Left ventricle myocardium inferior (tissue), 1 donor: ENCODE measurements at regions not wholly inside any gene's neighbourhood (a gene's known extent, or its start where the extent isn't known, plus 50 kb on each side); places are given as distances from the start of the nearest gene placed in this dataset.

ENCODE experiments used
- DNase-seq: peaks from one replicate; pipeline ENCODE4 v3.0.0-alpha.2; 2020
- H3K27ac ChIP-seq: fragments of 200-600 bp; replicated peaks from 2 replicates; pipeline ENCODE4 v1.8.0; 2021
- H3K27me3 ChIP-seq: fragments of 200-600 bp; 2 replicates; pipeline ENCODE4 v1.8.0; 2021; ENCODE audit warnings: low read depth
- H3K36me3 ChIP-seq: fragments of 200-600 bp; 2 replicates; pipeline ENCODE4 v1.8.0; 2021
- H3K4me1 ChIP-seq: fragments of 200-600 bp; 2 replicates; pipeline ENCODE4 v1.8.0; 2021
- H3K4me3 ChIP-seq: fragments of 200-600 bp; 2 replicates; pipeline ENCODE4 v1.8.0; 2021; ENCODE audit warnings: mild to moderate bottlenecking, moderate library complexity
- H3K9me3 ChIP-seq: fragments of 200-600 bp; replicated peaks from 2 replicates; pipeline ENCODE4 v1.8.0; 2021
- CTCF ChIP-seq: fragments of 200-600 bp; IDR thresholded peaks from 2 replicates; pipeline ENCODE4 v1.8.0; 2021; ENCODE audit warnings: antibody characterized with exemption, mild to moderate bottlenecking, borderline replicate concordance
- intact Hi-C: fragments of 100-400 bp; cut with micrococcal nuclease; formaldehyde crosslinking; loops from one replicate; pipeline ENCODE4 v1.11.0; 2022
- donor health status: DM: no; HTN: yes; CAD: no; lungs with severe emphysema.

- TF ChIP-seq CTCF, result no peak
- H3K27me3 ChIP-seq, result no peaks in the 10 kb centered on the region
- no peak overlapping the region for H3K27ac ChIP-seq
- H3K4me1 ChIP-seq, result no peaks in the 10 kb centered on the region
- H3K9me3 ChIP-seq, result no peaks in the 10 kb centered on the region
- intact Hi-C loops, result no loop called here
- no peaks in the 10 kb centered on the region for H3K36me3 ChIP-seq
- no peak overlapping the region for H3K4me3 ChIP-seq
- no peak for DNase-seq
Observed at GRCh38 chr2:51413726-51414125, 381.8 kb upstream of the NRXN1 start.

GRCh38 chr2:51410331-51410730 is 378.4 kb upstream of the NRXN1 start:
- H3K4me1 ChIP-seq, result no peaks in the 10 kb centered on the region
- no peaks in the 10 kb centered on the region for H3K27me3 ChIP-seq
- intact Hi-C loops, result no loop called here
- H3K36me3 ChIP-seq, result no peaks in the 10 kb centered on the region
- H3K4me3 ChIP-seq, result no peak overlapping the region
- no peak overlapping the region for H3K27ac ChIP-seq
- H3K9me3 ChIP-seq, result peaks cover 12% of the 10 kb centered on the region
- TF ChIP-seq CTCF, result no peak
- no peak for DNase-seq

GRCh38 chr2:51409920-51410319 is 378.0 kb upstream of the NRXN1 start:
- intact Hi-C loops, result no loop called here
- peaks cover 16% of the 10 kb centered on the region for H3K9me3 ChIP-seq
- no peak overlapping the region for H3K27ac ChIP-seq
- no peak for DNase-seq
- H3K36me3 ChIP-seq, result no peaks in the 10 kb centered on the region
- H3K4me1 ChIP-seq, result no peaks in the 10 kb centered on the region
- H3K27me3 ChIP-seq, result no peaks in the 10 kb centered on the region
- TF ChIP-seq CTCF, result no peak
- H3K4me3 ChIP-seq, result no peak overlapping the region

- no peak overlapping the region for H3K27ac ChIP-seq
- TF ChIP-seq CTCF, result no peak
- no peaks in the 10 kb centered on the region for H3K4me1 ChIP-seq
- intact Hi-C loops, result no loop called here
- peaks cover 19% of the 10 kb centered on the region for H3K9me3 ChIP-seq
- no peaks in the 10 kb centered on the region for H3K36me3 ChIP-seq
- H3K4me3 ChIP-seq, result no peak overlapping the region
- DNase-seq, result no peak
- H3K27me3 ChIP-seq, result no peaks in the 10 kb centered on the region
Observed at GRCh38 chr2:51404226-51404625, 372.3 kb upstream of the NRXN1 start.

- Histone ChIP-seq H3K9me3 (peaks cover 13% of the 10 kb centered on the region), H3K27me3 (no peaks in the 10 kb centered on the region), H3K4me3 (no peak overlapping the region), H3K36me3 (no peaks in the 10 kb centered on the region), H3K4me1 (no peaks in the 10 kb centered on the region), H3K27ac (no peak overlapping the region)
- intact Hi-C loops, result no loop called here
- TF ChIP-seq CTCF, result no peak
- no peak for DNase-seq
Observed at GRCh38 chr2:51401546-51401945, 369.6 kb upstream of the NRXN1 start.

- no peaks in the 10 kb centered on the region for H3K36me3 ChIP-seq
- H3K27me3 ChIP-seq, result no peaks in the 10 kb centered on the region
- no peak overlapping the region for H3K27ac ChIP-seq
- no peak for TF ChIP-seq CTCF
- H3K4me3 ChIP-seq, result no peak overlapping the region
- DNase-seq, result no peak
- intact Hi-C loops, result no loop called here
- no peaks in the 10 kb centered on the region for H3K4me1 ChIP-seq
- H3K9me3 ChIP-seq, result no peaks in the 10 kb centered on the region
Observed at GRCh38 chr2:51387235-51387634, 355.3 kb upstream of the NRXN1 start.
